ENCODE measurements at regions not wholly inside any gene's neighbourhood (a gene's known extent, or its start where the extent isn't known, plus 50 kb on each side); places are given as distances from the start of the nearest gene placed in this dataset.

GRCh38 chr14:44352201-44352600 lies 154.9 kb downstream of the FSCB start (continued):
- TF ChIP-seq, protein P1, sequence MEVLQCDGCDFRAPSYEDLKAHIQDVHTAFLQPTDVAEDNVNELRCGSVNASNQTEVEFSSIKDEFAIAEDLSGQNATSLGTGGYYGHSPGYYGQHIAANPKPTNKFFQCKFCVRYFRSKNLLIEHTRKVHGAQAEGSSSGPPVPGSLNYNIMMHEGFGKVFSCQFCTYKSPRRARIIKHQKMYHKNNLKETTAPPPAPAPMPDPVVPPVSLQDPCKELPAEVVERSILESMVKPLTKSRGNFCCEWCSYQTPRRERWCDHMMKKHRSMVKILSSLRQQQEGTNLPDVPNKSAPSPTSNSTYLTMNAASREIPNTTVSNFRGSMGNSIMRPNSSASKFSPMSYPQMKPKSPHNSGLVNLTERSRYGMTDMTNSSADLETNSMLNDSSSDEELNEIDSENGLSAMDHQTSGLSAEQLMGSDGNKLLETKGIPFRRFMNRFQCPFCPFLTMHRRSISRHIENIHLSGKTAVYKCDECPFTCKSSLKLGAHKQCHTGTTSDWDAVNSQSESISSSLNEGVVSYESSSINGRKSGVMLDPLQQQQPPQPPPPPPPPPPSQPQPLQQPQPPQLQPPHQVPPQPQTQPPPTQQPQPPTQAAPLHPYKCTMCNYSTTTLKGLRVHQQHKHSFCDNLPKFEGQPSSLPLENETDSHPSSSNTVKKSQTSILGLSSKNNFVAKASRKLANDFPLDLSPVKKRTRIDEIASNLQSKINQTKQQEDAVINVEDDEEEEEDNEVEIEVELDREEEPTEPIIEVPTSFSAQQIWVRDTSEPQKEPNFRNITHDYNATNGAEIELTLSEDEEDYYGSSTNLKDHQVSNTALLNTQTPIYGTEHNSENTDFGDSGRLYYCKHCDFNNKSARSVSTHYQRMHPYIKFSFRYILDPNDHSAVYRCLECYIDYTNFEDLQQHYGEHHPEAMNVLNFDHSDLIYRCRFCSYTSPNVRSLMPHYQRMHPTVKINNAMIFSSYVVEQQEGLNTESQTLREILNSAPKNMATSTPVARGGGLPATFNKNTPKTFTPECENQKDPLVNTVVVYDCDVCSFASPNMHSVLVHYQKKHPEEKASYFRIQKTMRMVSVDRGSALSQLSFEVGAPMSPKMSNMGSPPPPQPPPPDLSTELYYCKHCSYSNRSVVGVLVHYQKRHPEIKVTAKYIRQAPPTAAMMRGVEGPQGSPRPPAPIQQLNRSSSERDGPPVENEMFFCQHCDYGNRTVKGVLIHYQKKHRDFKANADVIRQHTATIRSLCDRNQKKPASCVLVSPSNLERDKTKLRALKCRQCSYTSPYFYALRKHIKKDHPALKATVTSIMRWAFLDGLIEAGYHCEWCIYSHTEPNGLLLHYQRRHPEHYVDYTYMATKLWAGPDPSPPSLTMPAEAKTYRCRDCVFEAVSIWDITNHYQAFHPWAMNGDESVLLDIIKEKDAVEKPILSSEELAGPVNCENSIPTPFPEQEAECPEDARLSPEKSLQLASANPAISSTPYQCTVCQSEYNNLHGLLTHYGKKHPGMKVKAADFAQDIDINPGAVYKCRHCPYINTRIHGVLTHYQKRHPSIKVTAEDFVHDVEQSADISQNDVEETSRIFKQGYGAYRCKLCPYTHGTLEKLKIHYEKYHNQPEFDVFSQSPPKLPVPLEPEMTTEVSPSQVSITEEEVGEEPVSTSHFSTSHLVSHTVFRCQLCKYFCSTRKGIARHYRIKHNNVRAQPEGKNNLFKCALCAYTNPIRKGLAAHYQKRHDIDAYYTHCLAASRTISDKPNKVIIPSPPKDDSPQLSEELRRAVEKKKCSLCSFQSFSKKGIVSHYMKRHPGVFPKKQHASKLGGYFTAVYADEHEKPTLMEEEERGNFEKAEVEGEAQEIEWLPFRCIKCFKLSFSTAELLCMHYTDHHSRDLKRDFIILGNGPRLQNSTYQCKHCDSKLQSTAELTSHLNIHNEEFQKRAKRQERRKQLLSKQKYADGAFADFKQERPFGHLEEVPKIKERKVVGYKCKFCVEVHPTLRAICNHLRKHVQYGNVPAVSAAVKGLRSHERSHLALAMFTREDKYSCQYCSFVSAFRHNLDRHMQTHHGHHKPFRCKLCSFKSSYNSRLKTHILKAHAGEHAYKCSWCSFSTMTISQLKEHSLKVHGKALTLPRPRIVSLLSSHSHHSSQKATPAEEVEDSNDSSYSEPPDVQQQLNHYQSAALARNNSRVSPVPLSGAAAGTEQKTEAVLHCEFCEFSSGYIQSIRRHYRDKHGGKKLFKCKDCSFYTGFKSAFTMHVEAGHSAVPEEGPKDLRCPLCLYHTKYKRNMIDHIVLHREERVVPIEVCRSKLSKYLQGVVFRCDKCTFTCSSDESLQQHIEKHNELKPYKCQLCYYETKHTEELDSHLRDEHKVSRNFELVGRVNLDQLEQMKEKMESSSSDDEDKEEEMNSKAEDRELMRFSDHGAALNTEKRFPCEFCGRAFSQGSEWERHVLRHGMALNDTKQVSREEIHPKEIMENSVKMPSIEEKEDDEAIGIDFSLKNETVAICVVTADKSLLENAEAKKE (CRISPR knock-in tag; IDR thresholded peaks at IDR 0.05), result no peak
- TF ChIP-seq EZH2 (IDR thresholded peaks at IDR 0.05; ENCODE audit: low read depth, unreplicated experiment), result no peak

DNA sequence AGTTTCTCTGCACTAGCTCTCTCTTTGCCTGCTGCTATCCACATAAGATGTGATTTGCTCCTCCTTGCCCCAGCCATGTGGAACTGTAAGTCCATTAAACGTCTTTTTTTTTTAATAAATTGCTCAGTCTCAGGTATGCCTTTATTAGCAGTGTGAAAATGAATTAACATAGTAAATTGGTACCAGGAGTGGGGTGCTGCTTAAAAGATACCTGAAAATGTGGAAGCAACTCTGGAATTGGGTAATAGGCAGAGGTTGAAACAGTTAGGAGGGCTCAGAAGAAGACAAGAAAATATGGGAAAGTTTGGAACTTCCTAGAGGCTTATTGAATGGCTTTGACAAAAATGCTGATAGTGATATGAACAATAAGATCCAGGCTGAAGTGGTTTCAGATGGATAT lies 159.8 kb downstream of the FSCB start:
- H3K4me1 Mint-ChIP-seq, result no peaks in the 10 kb centered on the region
- H3K9me3 Mint-ChIP-seq, result peaks cover 26% of the 10 kb centered on the region
- peaks cover 6% of the 10 kb centered on the region; the same call in 1 of the 2 replicates for H3K36me3 ChIP-seq (ENCODE audit: insufficient read depth)
- no peaks in the 10 kb centered on the region for H3F3A ChIP-seq (replicated peaks; ENCODE audit: low read depth)
- no peaks in the 10 kb centered on the region for H3K79me2 ChIP-seq (replicated peaks; ENCODE audit: insufficient read depth)
- no peak overlapping the region for H2AFZ ChIP-seq
- DNase-seq (ENCODE audit: low spot score) (no peak), ATAC-seq (no peak)
- no peak overlapping the region for H3K4me3 Mint-ChIP-seq
- H3K4me3 ChIP-seq, result no peak overlapping the region
- no peak overlapping the region for H3K4me2 ChIP-seq
- no peak overlapping the region for H3K27ac Mint-ChIP-seq
- no peaks in the 10 kb centered on the region for H4K20me1 ChIP-seq (replicated peaks; ENCODE audit: insufficient read depth)
- peaks cover 11% of the 10 kb centered on the region; the same call in 2 of the 3 replicates for H3K36me3 Mint-ChIP-seq (ENCODE audit: low read depth)
- H3K4me1 ChIP-seq (ENCODE audit: insufficient read depth), result no peaks in the 10 kb centered on the region
- no peak overlapping the region for H3K27ac ChIP-seq (ENCODE audit: low read depth)
- no peaks in the 10 kb centered on the region for H3K27me3 ChIP-seq (ENCODE audit: insufficient read depth)
- peaks cover 2% of the 10 kb centered on the region for H3K27me3 Mint-ChIP-seq (ENCODE audit: insufficient read depth, low read depth, poor library complexity)
- H3K9me2 ChIP-seq (ENCODE audit: insufficient read depth), result no peaks in the 10 kb centered on the region
- TF ChIP-seq, protein P1 (CRISPR knock-in tag; IDR thresholded peaks at IDR 0.05), result no peak
- TF ChIP-seq CREB1 (CRISPR knock-in tag; IDR thresholded peaks at IDR 0.05; ENCODE audit: low read depth) (no peak), JUNB (IDR thresholded peaks at IDR 0.05; ENCODE audit: unreplicated experiment) (no peak), EZH2phosphoT487 (IDR thresholded peaks at IDR 0.05; ENCODE audit: unreplicated experiment) (no peak)
- TF ChIP-seq, protein P2, sequence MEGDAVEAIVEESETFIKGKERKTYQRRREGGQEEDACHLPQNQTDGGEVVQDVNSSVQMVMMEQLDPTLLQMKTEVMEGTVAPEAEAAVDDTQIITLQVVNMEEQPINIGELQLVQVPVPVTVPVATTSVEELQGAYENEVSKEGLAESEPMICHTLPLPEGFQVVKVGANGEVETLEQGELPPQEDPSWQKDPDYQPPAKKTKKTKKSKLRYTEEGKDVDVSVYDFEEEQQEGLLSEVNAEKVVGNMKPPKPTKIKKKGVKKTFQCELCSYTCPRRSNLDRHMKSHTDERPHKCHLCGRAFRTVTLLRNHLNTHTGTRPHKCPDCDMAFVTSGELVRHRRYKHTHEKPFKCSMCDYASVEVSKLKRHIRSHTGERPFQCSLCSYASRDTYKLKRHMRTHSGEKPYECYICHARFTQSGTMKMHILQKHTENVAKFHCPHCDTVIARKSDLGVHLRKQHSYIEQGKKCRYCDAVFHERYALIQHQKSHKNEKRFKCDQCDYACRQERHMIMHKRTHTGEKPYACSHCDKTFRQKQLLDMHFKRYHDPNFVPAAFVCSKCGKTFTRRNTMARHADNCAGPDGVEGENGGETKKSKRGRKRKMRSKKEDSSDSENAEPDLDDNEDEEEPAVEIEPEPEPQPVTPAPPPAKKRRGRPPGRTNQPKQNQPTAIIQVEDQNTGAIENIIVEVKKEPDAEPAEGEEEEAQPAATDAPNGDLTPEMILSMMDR (conservative IDR thresholded peaks at IDR 0.05; ENCODE audit: low read depth in 2 of 2), result no peak

Measured in GM23338 (cell line).